GM12878 (cell line): ENCODE measurements at regions not wholly inside any gene's neighbourhood (a gene's known extent, or its start where the extent isn't known, plus 50 kb on each side); places are given as distances from the start of the nearest gene placed in this dataset.

Source experiments
- CEBPB ChIP-seq, 2 experiments: fragments of 150-350 bp in 1 of 2; IDR thresholded peaks; 2 replicates each; pipeline ENCODE4 v1.6.1; 2012 to 2014; ENCODE audit warnings: low read depth in 2 of 2, low read length in 2 of 2, borderline replicate concordance in 1 of 2, inconsistent platforms in 1 of 2
- RAD51 ChIP-seq: fragments of 450-650 bp; IDR thresholded peaks from 2 replicates; pipeline ENCODE4 v1.6.1; 2016; ENCODE audit warnings: moderate library complexity, mild to moderate bottlenecking, inconsistent platforms
- SRF ChIP-seq, 2 experiments: IDR thresholded peaks; 2 replicates each; pipeline ENCODE4 v1.6.1; 2011; ENCODE audit warnings: low read depth in 2 of 2, low read length in 2 of 2, mild to moderate bottlenecking in 1 of 2, moderate library complexity in 1 of 2
- STAT1 ChIP-seq: fragments of 450-650 bp; conservative IDR thresholded peaks from 2 replicates; pipeline ENCODE4 v1.6.1; 2014; ENCODE audit warnings: antibody characterized with exemption, mild to moderate bottlenecking
- YY1 ChIP-seq: IDR thresholded peaks from 2 replicates; pipeline ENCODE4 v1.6.1; 2011; ENCODE audit warnings: low read depth, mild to moderate bottlenecking, low read length
- TF ChIP-seq, protein P1 (sequence below), 3 experiments: IDR thresholded peaks in 2 of 3; conservative IDR thresholded peaks in 1 of 3; 2 replicates each; pipeline ENCODE4 v1.5.1; 2011; ENCODE audit warnings: low read depth in 3 of 3, low read length in 3 of 3, mild to moderate bottlenecking in 3 of 3, control low read depth in 2 of 3, moderate library complexity in 2 of 3, inconsistent platforms in 1 of 3, mixed read lengths in 1 of 3; ENCODE audit not compliant: control insufficient read depth in 2 of 3, insufficient read depth in 1 of 3; ENCODE audit errors: extremely low read depth in 1 of 3
- TF ChIP-seq, protein P2 (sequence below): fragments of 450-650 bp; formaldehyde crosslinking; IDR thresholded peaks from 2 replicates; pipeline ENCODE4 v1.4.0; 2022; ENCODE audit warnings: mild to moderate bottlenecking, moderate library complexity
- TF ChIP-seq, protein P3 (sequence below): fragments of 450-650 bp; IDR thresholded peaks from 2 replicates; pipeline ENCODE4 v1.6.1; 2017; ENCODE audit warnings: mild to moderate bottlenecking

DNA sequence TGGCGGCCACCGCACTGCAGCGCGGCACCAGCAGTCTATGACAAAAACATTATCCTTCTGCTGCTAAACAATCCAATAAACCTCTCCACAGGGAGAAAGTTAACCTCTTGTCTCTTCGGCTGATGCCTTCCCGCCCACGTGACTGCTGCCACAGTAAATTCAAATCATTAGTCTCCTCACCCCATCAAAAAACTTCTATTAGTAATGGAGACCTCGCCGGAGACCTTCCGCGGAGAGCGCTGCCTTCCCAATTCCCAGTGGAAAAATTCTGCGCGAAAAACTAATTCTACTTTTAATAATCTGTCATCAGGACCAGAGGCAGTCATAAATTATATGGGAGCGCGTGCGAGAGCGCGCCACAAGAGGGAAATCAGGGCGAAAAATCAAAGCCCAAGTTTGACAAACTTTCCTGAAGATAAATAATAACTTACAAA, 90.0 kb upstream of the PAX2 start:
- TF ChIP-seq, protein P1, sequence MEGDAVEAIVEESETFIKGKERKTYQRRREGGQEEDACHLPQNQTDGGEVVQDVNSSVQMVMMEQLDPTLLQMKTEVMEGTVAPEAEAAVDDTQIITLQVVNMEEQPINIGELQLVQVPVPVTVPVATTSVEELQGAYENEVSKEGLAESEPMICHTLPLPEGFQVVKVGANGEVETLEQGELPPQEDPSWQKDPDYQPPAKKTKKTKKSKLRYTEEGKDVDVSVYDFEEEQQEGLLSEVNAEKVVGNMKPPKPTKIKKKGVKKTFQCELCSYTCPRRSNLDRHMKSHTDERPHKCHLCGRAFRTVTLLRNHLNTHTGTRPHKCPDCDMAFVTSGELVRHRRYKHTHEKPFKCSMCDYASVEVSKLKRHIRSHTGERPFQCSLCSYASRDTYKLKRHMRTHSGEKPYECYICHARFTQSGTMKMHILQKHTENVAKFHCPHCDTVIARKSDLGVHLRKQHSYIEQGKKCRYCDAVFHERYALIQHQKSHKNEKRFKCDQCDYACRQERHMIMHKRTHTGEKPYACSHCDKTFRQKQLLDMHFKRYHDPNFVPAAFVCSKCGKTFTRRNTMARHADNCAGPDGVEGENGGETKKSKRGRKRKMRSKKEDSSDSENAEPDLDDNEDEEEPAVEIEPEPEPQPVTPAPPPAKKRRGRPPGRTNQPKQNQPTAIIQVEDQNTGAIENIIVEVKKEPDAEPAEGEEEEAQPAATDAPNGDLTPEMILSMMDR (IDR thresholded peaks at IDR 0.05 in 2 of 3, conservative IDR thresholded peaks at IDR 0.05 in 1 of 3; ENCODE audit: control insufficient read depth in 2 of 3, extremely low read depth in 1 of 3, insufficient read depth in 1 of 3, low read depth in 3 of 3, low read length in 3 of 3): no peak
- no peak for TF ChIP-seq CEBPB (IDR thresholded peaks at IDR 0.05; ENCODE audit: borderline replicate concordance in 1 of 2, low read depth in 2 of 2, low read length in 2 of 2)
- no peak for TF ChIP-seq STAT1
- TF ChIP-seq, protein P2, sequence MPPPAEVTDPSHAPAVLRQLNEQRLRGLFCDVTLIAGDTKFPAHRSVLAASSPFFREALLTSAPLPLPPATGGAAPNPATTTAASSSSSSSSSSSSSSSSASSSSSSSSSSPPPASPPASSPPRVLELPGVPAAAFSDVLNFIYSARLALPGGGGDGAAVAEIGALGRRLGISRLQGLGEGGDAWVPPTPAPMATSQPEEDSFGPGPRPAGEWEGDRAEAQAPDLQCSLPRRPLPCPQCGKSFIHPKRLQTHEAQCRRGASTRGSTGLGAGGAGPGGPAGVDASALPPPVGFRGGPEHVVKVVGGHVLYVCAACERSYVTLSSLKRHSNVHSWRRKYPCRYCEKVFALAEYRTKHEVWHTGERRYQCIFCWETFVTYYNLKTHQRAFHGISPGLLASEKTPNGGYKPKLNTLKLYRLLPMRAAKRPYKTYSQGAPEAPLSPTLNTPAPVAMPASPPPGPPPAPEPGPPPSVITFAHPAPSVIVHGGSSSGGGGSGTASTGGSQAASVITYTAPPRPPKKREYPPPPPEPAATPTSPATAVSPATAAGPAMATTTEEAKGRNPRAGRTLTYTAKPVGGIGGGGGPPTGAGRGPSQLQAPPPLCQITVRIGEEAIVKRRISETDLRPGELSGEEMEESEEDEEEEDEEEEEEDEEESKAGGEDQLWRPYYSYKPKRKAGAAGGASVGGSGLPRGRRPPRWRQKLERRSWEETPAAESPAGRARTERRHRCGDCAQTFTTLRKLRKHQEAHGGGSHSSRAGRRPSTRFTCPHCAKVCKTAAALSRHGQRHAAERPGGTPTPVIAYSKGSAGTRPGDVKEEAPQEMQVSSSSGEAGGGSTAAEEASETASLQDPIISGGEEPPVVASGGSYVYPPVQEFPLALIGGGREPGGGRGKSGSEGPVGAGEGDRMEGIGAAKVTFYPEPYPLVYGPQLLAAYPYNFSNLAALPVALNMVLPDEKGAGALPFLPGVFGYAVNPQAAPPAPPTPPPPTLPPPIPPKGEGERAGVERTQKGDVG (CRISPR knock-in tag): no peak
- no peak for TF ChIP-seq SRF (IDR thresholded peaks at IDR 0.05; ENCODE audit: low read depth in 2 of 2, low read length in 2 of 2)
- TF ChIP-seq RAD51: no peak
- TF ChIP-seq, protein P3, sequence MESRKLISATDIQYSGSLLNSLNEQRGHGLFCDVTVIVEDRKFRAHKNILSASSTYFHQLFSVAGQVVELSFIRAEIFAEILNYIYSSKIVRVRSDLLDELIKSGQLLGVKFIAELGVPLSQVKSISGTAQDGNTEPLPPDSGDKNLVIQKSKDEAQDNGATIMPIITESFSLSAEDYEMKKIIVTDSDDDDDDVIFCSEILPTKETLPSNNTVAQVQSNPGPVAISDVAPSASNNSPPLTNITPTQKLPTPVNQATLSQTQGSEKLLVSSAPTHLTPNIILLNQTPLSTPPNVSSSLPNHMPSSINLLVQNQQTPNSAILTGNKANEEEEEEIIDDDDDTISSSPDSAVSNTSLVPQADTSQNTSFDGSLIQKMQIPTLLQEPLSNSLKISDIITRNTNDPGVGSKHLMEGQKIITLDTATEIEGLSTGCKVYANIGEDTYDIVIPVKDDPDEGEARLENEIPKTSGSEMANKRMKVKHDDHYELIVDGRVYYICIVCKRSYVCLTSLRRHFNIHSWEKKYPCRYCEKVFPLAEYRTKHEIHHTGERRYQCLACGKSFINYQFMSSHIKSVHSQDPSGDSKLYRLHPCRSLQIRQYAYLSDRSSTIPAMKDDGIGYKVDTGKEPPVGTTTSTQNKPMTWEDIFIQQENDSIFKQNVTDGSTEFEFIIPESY: no peak
- TF ChIP-seq YY1: no peak
